ENCODE measurements at regions not wholly inside any gene's neighbourhood (a gene's known extent, or its start where the extent isn't known, plus 50 kb on each side); places are given as distances from the start of the nearest gene placed in this dataset.

- TF ChIP-seq ZSCAN5A (CRISPR knock-in tag; IDR thresholded peaks at IDR 0.05; ENCODE audit: borderline replicate concordance) (no peak), BRD4 (CRISPR knock-in tag; IDR thresholded peaks at IDR 0.05) (no peak), ZBTB14 (CRISPR knock-in tag; IDR thresholded peaks at IDR 0.05) (no peak), KDM5B (CRISPR knock-in tag; IDR thresholded peaks at IDR 0.05; ENCODE audit: borderline replicate concordance) (0 out of 2 replicates have a peak, but pooled peaks have one; percentile 29), HOXA5 (CRISPR knock-in tag; IDR thresholded peaks at IDR 0.05) (no peak), ZNF605 (CRISPR knock-in tag; IDR thresholded peaks at IDR 0.05) (no peak; the same call in 1 of the 2 replicates), STAT5B (CRISPR knock-in tag; IDR thresholded peaks at IDR 0.05) (no peak), ZNF496 (CRISPR knock-in tag; IDR thresholded peaks at IDR 0.05; ENCODE audit: insufficient replicate concordance) (no peak), ZUFSP (CRISPR knock-in tag; IDR thresholded peaks at IDR 0.05; ENCODE audit: borderline replicate concordance) (no peak), ZMYM4 (CRISPR knock-in tag; IDR thresholded peaks at IDR 0.05) (peak; percentile 66; the same call in 1 of the 2 replicates), ETS1 (CRISPR knock-in tag; IDR thresholded peaks at IDR 0.05) (no peak), TAF15 (IDR thresholded peaks at IDR 0.05; ENCODE audit: low read depth, low read length, poor library complexity, severe bottlenecking) (no peak), IKZF4 (CRISPR knock-in tag; IDR thresholded peaks at IDR 0.05; ENCODE audit: borderline replicate concordance, low read depth, not compliant biosample characterization) (no peak), MAZ (IDR thresholded peaks at IDR 0.05; ENCODE audit: borderline replicate concordance, low read depth, low read length) (no peak), MAZ (CRISPR knock-in tag; IDR thresholded peaks at IDR 0.05; ENCODE audit: low read depth) (peak; percentile 72; the same call in 1 of the 2 replicates), ZNF503 (CRISPR knock-in tag; IDR thresholded peaks at IDR 0.05) (no peak), PRDM15 (CRISPR knock-in tag; IDR thresholded peaks at IDR 0.05) (no peak)
These were observed 70.1 kb upstream of the BMP2 start (continued) for GRCh38 chr20:6697228-6697972.
